Ascending aorta (tissue), 2 donors: ENCODE measurements at regions not wholly inside any gene's neighbourhood (a gene's known extent, or its start where the extent isn't known, plus 50 kb on each side); places are given as distances from the start of the nearest gene placed in this dataset.
A peak's percentile ranks its signal among the peaks of the same experiment; 100 is the strongest.
"Not testable (repeated sequence)": the region's sequence is repeated elsewhere in the genome, so short reads cannot be mapped to it uniquely, and the experiment has no call there.

Source experiments
- DNase-seq, 2 donors: peaks; one replicate each; pipeline ENCODE4 v3.0.0-alpha.2; 2019; ENCODE audit warnings: low spot score in 2 of 2
- H3K27ac ChIP-seq, 2 donors: fragments of 200-600 bp; sonication (generic); one replicate each; pipeline ENCODE4 v1.5.1; 2016 to 2017; ENCODE audit warnings: mild to moderate bottlenecking in 1 of 2
- H3K27me3 ChIP-seq: fragments of 200-600 bp; sonication (generic); one replicate; pipeline ENCODE4 v1.5.1; 2017
- H3K36me3 ChIP-seq, 2 donors: fragments of 200-600 bp; sonication (generic); one replicate each; pipeline ENCODE4 v1.5.1; 2016
- H3K4me1 ChIP-seq, 2 donors: fragments of 200-600 bp; sonication (generic); one replicate each; pipeline ENCODE4 v1.5.1; 2016 to 2017; ENCODE audit warnings: mild to moderate bottlenecking in 1 of 2
- H3K4me3 ChIP-seq, 2 donors: fragments of 200-600 bp; sonication (generic); one replicate each; pipeline ENCODE4 v1.5.1; 2016 to 2017; ENCODE audit warnings: mild to moderate bottlenecking in 1 of 2
- H3K9me3 ChIP-seq, 2 donors: fragments of 200-600 bp; sonication (generic); one replicate each; pipeline ENCODE4 v1.5.1; 2016
- CTCF ChIP-seq, 3 experiments: fragments of 200-600 bp in 2 of 3; fragments of 450-650 bp in 1 of 3; sonication (generic) in 2 of 3; IDR thresholded peaks; one replicate each; pipeline ENCODE4 v1.5.1; 2016 to 2019; ENCODE audit warnings: antibody characterized with exemption in 3 of 3, mild to moderate bottlenecking in 1 of 3, moderate library complexity in 1 of 3
- intact Hi-C: fragments of 100-400 bp; cut with DNase I; formaldehyde crosslinking; loops from one replicate; pipeline ENCODE4 v1.15.1; 2023

GRCh38 chr7:118907911-118908527, 683.5 kb downstream of the ANKRD7 start:
- no peaks in the 10 kb centered on the region for H3K9me3 ChIP-seq
- H3K27me3 ChIP-seq, result no peaks in the 10 kb centered on the region
- intact Hi-C loops, result no loop called here
- TF ChIP-seq CTCF (IDR thresholded peaks at IDR 0.05), result no peak
- DNase-seq, result no peak
- H3K4me3 ChIP-seq, result no peak overlapping the region
- H3K27ac ChIP-seq, result no peak overlapping the region
- H3K4me1 ChIP-seq, result no peaks in the 10 kb centered on the region
- no peaks in the 10 kb centered on the region for H3K36me3 ChIP-seq

- H3K9me3 ChIP-seq, H3K4me1 ChIP-seq, H3K27ac ChIP-seq, DNase-seq, H3K27me3 ChIP-seq, H3K4me3 ChIP-seq, H3K36me3 ChIP-seq, intact Hi-C loops: not testable (repeated sequence)
Measured at GRCh38 chr7:118916120-118916519, 691.6 kb downstream of the ANKRD7 start.

GRCh38 chr7:118918556-118918955, 694.1 kb downstream of the ANKRD7 start:
- Histone ChIP-seq H3K36me3 (no peaks in the 10 kb centered on the region), H3K4me3 (no peak overlapping the region), H3K9me3 (no peaks in the 10 kb centered on the region), H3K27me3 (no peaks in the 10 kb centered on the region), H3K4me1 (no peaks in the 10 kb centered on the region), H3K27ac (no peak overlapping the region)
- peak in 1 of 3 experiments; percentile 45 for TF ChIP-seq CTCF (IDR thresholded peaks at IDR 0.05)
- intact Hi-C loops, result loop anchor here (2.0 kb wide), 1 partner anchor 258 kb away; no protein-coding TSS in a partner anchor
- no peak for DNase-seq

GRCh38 chr7:118938845-118939244, 714.3 kb downstream of the ANKRD7 start:
- no peak for TF ChIP-seq CTCF (IDR thresholded peaks at IDR 0.05)
- intact Hi-C loops, result no loop called here
- no peaks in the 10 kb centered on the region for H3K36me3 ChIP-seq
- no peak overlapping the region for H3K4me3 ChIP-seq
- H3K27ac ChIP-seq, result no peak overlapping the region
- H3K9me3 ChIP-seq, result no peaks in the 10 kb centered on the region
- H3K4me1 ChIP-seq, result no peaks in the 10 kb centered on the region
- no peak for DNase-seq
- H3K27me3 ChIP-seq, result no peaks in the 10 kb centered on the region

GRCh38 chr7:118944271-118944670, 719.8 kb downstream of the ANKRD7 start:
- Histone ChIP-seq H3K27me3 (no peaks in the 10 kb centered on the region), H3K36me3 (no peaks in the 10 kb centered on the region), H3K4me1 (no peaks in the 10 kb centered on the region), H3K4me3 (no peak overlapping the region), H3K27ac (no peak overlapping the region), H3K9me3 (no peaks in the 10 kb centered on the region)
- TF ChIP-seq CTCF (IDR thresholded peaks at IDR 0.05), result no peak
- no peak for DNase-seq
- intact Hi-C loops, result no loop called here

GRCh38 chr7:118945911-118946682, 721.6 kb downstream of the ANKRD7 start:
- no peak for DNase-seq
- Histone ChIP-seq H3K27ac (no peak overlapping the region), H3K36me3 (no peaks in the 10 kb centered on the region), H3K9me3 (no peaks in the 10 kb centered on the region), H3K4me3 (no peak overlapping the region), H3K27me3 (no peaks in the 10 kb centered on the region), H3K4me1 (no peaks in the 10 kb centered on the region)
- intact Hi-C loops, result no loop called here
- no peak for TF ChIP-seq CTCF (IDR thresholded peaks at IDR 0.05)
